ENCODE measurements at regions not wholly inside any gene's neighbourhood (a gene's known extent, or its start where the extent isn't known, plus 50 kb on each side); places are given as distances from the start of the nearest gene placed in this dataset.

DNA sequence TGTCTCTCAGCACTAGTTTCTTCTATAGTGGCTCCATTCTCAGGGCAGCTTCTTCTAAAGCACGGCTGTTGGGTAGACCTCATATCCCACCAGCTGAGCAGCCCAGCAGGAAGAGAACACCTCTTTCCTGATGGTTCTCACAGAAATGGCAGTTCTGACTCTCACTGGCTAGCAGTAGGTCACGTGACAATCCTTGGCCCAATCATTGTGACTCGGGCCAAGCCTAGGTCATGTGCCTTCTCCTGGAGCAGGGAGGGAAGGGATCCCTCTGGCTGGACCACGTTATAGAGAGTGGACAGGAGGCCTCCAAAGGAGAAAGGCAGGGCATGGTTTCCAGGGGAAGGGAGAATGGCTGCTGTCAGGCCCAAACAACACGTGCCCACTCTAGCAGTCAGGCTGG lies 149.1 kb downstream of the AACS start:
- no peak overlapping the region for H3K4me3 Mint-ChIP-seq (ENCODE audit: unreplicated experiment)
- no peaks in the 10 kb centered on the region for H3K4me1 Mint-ChIP-seq (ENCODE audit: unreplicated experiment)
- DNase-seq (ENCODE audit: extremely low spot score, unreplicated experiment) = no peak
- TF ChIP-seq, protein P1, sequence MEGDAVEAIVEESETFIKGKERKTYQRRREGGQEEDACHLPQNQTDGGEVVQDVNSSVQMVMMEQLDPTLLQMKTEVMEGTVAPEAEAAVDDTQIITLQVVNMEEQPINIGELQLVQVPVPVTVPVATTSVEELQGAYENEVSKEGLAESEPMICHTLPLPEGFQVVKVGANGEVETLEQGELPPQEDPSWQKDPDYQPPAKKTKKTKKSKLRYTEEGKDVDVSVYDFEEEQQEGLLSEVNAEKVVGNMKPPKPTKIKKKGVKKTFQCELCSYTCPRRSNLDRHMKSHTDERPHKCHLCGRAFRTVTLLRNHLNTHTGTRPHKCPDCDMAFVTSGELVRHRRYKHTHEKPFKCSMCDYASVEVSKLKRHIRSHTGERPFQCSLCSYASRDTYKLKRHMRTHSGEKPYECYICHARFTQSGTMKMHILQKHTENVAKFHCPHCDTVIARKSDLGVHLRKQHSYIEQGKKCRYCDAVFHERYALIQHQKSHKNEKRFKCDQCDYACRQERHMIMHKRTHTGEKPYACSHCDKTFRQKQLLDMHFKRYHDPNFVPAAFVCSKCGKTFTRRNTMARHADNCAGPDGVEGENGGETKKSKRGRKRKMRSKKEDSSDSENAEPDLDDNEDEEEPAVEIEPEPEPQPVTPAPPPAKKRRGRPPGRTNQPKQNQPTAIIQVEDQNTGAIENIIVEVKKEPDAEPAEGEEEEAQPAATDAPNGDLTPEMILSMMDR (IDR thresholded peaks at IDR 0.05) = no peak
- H3K36me3 Mint-ChIP-seq (ENCODE audit: unreplicated experiment) = no peaks in the 10 kb centered on the region
- no peaks in the 10 kb centered on the region for H3K9me3 Mint-ChIP-seq (ENCODE audit: unreplicated experiment)
- H3K27me3 Mint-ChIP-seq (ENCODE audit: unreplicated experiment) = peaks cover 11% of the 10 kb centered on the region
- H3K27ac Mint-ChIP-seq (ENCODE audit: unreplicated experiment) = no peak overlapping the region

DNA sequence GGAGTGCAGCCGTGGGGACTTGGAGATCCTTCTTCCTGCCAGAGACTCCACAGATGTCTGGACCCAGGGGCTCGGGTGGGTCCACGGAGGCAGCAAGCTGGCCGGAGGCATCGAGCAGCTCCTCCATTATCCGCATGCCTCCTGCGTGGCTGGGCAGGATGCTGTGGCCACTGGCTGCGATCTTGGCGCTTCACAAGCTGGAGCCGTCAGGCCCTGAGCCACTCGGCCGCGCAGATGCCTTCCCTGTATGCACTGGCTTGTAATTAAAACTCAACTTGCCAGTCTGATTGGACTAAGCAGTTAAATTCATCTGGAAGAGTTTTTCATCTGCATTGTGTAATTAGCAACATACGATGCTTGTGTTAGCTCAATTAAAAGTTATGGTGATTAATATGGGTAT lies 151.5 kb downstream of the AACS start:
- no peaks in the 10 kb centered on the region for H3K9me3 Mint-ChIP-seq (ENCODE audit: unreplicated experiment)
- no peak for DNase-seq (ENCODE audit: extremely low spot score, unreplicated experiment)
- H3K27me3 Mint-ChIP-seq (ENCODE audit: unreplicated experiment) = no peaks in the 10 kb centered on the region
- H3K27ac Mint-ChIP-seq (ENCODE audit: unreplicated experiment) = no peak overlapping the region
- H3K4me3 Mint-ChIP-seq (ENCODE audit: unreplicated experiment) = no peak overlapping the region
- TF ChIP-seq, protein P1 (IDR thresholded peaks at IDR 0.05) = no peak
- H3K4me1 Mint-ChIP-seq (ENCODE audit: unreplicated experiment) = no peaks in the 10 kb centered on the region
- H3K36me3 Mint-ChIP-seq (ENCODE audit: unreplicated experiment) = no peaks in the 10 kb centered on the region

DNA sequence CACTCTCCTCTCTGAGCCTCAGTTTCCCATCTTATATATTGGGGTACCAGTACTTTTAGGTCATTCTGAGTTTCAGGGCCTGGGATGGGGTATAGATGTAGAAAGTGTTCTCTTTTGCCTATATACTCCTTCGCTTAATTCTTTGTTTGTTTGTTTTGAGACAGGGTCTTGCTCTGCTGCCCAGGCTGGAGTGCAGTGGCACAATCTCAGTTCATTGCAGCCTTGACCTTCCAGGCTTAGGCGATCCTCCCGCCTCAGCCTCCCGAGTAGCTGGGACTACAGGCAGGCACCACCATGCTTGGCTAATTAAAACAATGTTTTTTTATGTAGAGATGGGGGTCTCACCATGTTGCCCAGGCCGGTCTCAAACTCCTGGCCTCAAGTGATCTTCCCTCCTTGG lies 152.1 kb downstream of the AACS start:
- TF ChIP-seq, protein P1 (IDR thresholded peaks at IDR 0.05) = no peak
- Mint-ChIP-seq H3K9me3 (ENCODE audit: unreplicated experiment) (no peaks in the 10 kb centered on the region), H3K4me1 (ENCODE audit: unreplicated experiment) (no peaks in the 10 kb centered on the region), H3K4me3 (ENCODE audit: unreplicated experiment) (no peak overlapping the region), H3K36me3 (ENCODE audit: unreplicated experiment) (no peaks in the 10 kb centered on the region), H3K27ac (ENCODE audit: unreplicated experiment) (no peak overlapping the region), H3K27me3 (ENCODE audit: unreplicated experiment) (no peaks in the 10 kb centered on the region)
- DNase-seq (ENCODE audit: extremely low spot score, unreplicated experiment) = no peak

DNA sequence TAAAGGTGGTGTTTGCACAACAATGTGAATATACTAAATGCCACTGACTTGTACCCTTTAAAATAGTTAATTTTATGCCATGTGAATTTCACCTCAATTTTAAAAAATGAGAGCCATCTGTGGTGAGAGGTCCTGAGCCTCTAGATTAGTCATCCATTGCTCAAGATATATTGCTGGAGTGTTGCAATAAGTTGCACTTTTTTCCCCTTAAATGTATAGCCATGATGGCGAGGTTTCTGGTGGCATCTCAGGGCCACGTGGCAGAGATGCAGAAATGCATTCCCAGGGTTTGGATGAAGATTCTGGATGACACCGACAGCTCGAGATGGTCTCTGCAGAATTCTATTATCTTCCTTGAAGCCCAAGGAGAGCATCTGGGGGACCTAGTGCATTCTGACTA lies 153.7 kb downstream of the AACS start:
- Mint-ChIP-seq H3K36me3 (ENCODE audit: unreplicated experiment) (no peaks in the 10 kb centered on the region), H3K27ac (ENCODE audit: unreplicated experiment) (no peak overlapping the region), H3K9me3 (ENCODE audit: unreplicated experiment) (no peaks in the 10 kb centered on the region), H3K27me3 (ENCODE audit: unreplicated experiment) (no peaks in the 10 kb centered on the region), H3K4me3 (ENCODE audit: unreplicated experiment) (no peak overlapping the region), H3K4me1 (ENCODE audit: unreplicated experiment) (no peaks in the 10 kb centered on the region)
- TF ChIP-seq, protein P1 (IDR thresholded peaks at IDR 0.05) = no peak
- DNase-seq (ENCODE audit: extremely low spot score, unreplicated experiment) = no peak

DNA sequence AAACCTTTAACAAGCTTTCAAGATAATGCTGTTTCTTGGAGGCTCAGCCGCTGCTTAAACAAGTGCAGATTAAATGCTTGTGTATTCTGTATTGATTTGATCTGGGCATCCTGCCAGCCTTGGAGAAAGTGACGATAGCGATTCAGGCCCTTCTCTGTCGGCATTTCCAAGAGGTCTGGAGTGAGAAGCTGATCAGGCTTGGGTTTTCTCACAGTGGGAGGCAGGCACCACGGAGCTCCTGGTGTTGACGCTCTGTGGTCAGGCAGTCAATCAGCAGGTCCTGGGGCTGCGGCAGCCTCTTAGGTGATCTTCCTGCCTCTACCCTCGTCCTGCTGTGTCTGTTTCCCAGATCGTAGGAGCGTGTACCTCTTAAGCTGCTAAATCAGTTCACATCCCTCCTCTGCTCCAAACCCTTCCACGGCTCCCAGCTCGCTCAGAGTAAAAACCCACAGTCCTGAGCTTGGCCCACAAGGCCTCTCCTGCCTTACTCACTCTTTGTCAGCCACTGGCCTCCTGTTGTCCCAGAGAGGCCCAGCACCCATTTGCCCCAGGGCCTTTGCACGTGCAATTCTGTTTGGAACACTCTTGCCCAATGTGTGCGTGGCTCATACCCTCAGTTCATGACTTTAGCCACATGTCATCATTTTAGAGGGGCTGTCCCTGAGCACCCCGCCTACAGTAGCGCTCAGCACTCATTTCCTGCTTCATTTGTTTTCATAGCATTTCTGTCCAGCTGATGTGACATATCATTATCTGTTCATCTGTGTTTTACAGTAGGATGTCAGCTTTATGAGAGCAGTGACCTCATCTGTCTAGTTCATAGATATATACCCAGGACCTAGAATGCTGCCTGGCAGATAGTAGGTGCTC lies 155.4 kb downstream of the AACS start:
- H3K4me3 Mint-ChIP-seq (ENCODE audit: unreplicated experiment) = no peak overlapping the region
- DNase-seq (ENCODE audit: extremely low spot score, unreplicated experiment) = no peak
- H3K4me1 Mint-ChIP-seq (ENCODE audit: unreplicated experiment) = no peaks in the 10 kb centered on the region
- no peaks in the 10 kb centered on the region for H3K9me3 Mint-ChIP-seq (ENCODE audit: unreplicated experiment)
- H3K27me3 Mint-ChIP-seq (ENCODE audit: unreplicated experiment) = no peaks in the 10 kb centered on the region
- TF ChIP-seq, protein P1 (IDR thresholded peaks at IDR 0.05) = no peak
- no peak overlapping the region for H3K27ac Mint-ChIP-seq (ENCODE audit: unreplicated experiment)
- H3K36me3 Mint-ChIP-seq (ENCODE audit: unreplicated experiment) = no peaks in the 10 kb centered on the region

Data from osteocyte (in vitro differentiated cells).